Astrocyte (in vitro differentiated cells and primary cell): ENCODE measurements at regions not wholly inside any gene's neighbourhood (a gene's known extent, or its start where the extent isn't known, plus 50 kb on each side); places are given as distances from the start of the nearest gene placed in this dataset.
A peak's percentile ranks its signal among the peaks of the same experiment; 100 is the strongest.

Source experiments
- DNase-seq: peaks from one replicate; pipeline ENCODE4 v3.0.0-alpha.2; 2010; ENCODE audit warnings: low read depth
- FAIRE-seq: peaks from 2 replicates; lab custom pipeline; 2011; peaks lifted over from hg19 to GRCh38; lab: Jason Lieb, UNC
- H2AFZ ChIP-seq: 2 replicates; pipeline ENCODE4 v1.6.0; 2012; ENCODE audit warnings: low read depth, low read length, inconsistent platforms
- H3K27ac ChIP-seq: 2 replicates; pipeline ENCODE4 v1.5.1; 2011; ENCODE audit warnings: low read depth, low read length, inconsistent platforms
- H3K27me3 ChIP-seq: 2 replicates; pipeline ENCODE4 v1.6.0; 2011; ENCODE audit warnings: low read length, inconsistent platforms; ENCODE audit not compliant: insufficient read depth
- H3K36me3 ChIP-seq: 2 replicates; pipeline ENCODE4 v1.5.1; 2011; ENCODE audit warnings: low read length, inconsistent platforms; ENCODE audit not compliant: insufficient read depth
- H3K4me1 ChIP-seq: 2 replicates; pipeline ENCODE4 v1.5.1; 2011; ENCODE audit warnings: low read length, inconsistent platforms; ENCODE audit not compliant: insufficient read depth
- H3K4me2 ChIP-seq: 2 replicates; pipeline ENCODE4 v1.6.0; 2012; ENCODE audit warnings: low read length, inconsistent platforms
- H3K4me3 ChIP-seq: 2 replicates; pipeline ENCODE4 v1.5.1; 2011; ENCODE audit warnings: low read depth, mild to moderate bottlenecking, low read length, inconsistent platforms; ENCODE audit not compliant: insufficient read depth
- H3K79me2 ChIP-seq: 2 replicates; pipeline ENCODE4 v1.6.0; 2012; ENCODE audit warnings: mild to moderate bottlenecking, low read length, inconsistent platforms; ENCODE audit not compliant: insufficient read depth
- H3K9ac ChIP-seq: 2 replicates; pipeline ENCODE4 v1.6.0; 2012; ENCODE audit warnings: mild to moderate bottlenecking, low read length, inconsistent platforms
- H3K9me3 ChIP-seq: 2 replicates; pipeline ENCODE4 v1.5.1; 2012; ENCODE audit warnings: low read depth, mild to moderate bottlenecking, low read length, inconsistent platforms; ENCODE audit not compliant: insufficient read depth
- H4K20me1 ChIP-seq: 2 replicates; pipeline ENCODE4 v1.6.0; 2012; ENCODE audit warnings: low read length, inconsistent platforms; ENCODE audit not compliant: insufficient read depth
- H3K27ac Mint-ChIP-seq: one replicate; pipeline ENCODE4 v1.8.0; 2021; ENCODE audit warnings: mild to moderate bottlenecking, mixed read lengths; ENCODE audit not compliant: unreplicated experiment
- H3K27me3 Mint-ChIP-seq: one replicate; pipeline ENCODE4 v1.8.0; 2021; ENCODE audit warnings: low read depth, mixed read lengths; ENCODE audit not compliant: unreplicated experiment
- H3K36me3 Mint-ChIP-seq: one replicate; pipeline ENCODE4 v1.8.0; 2021; ENCODE audit warnings: low read depth, mixed read lengths; ENCODE audit not compliant: unreplicated experiment
- H3K4me1 Mint-ChIP-seq: one replicate; pipeline ENCODE4 v1.8.0; 2021; ENCODE audit warnings: low read depth, mixed read lengths; ENCODE audit not compliant: unreplicated experiment
- H3K4me3 Mint-ChIP-seq: one replicate; pipeline ENCODE4 v1.8.0; 2021; ENCODE audit warnings: mild to moderate bottlenecking, moderate library complexity, mixed read lengths; ENCODE audit not compliant: unreplicated experiment
- H3K9me3 Mint-ChIP-seq: one replicate; pipeline ENCODE4 v1.8.0; 2021; ENCODE audit warnings: mild to moderate bottlenecking, mixed read lengths; ENCODE audit not compliant: unreplicated experiment
- CTCF ChIP-seq: IDR thresholded peaks from 2 replicates; pipeline ENCODE4 v1.5.1; 2011; ENCODE audit warnings: low read depth, mild to moderate bottlenecking, inconsistent platforms, low read length, moderate library complexity; ENCODE audit not compliant: insufficient read depth
- EZH2 ChIP-seq: IDR thresholded peaks from 2 replicates; pipeline ENCODE4 v1.6.1; 2012; ENCODE audit warnings: mild to moderate bottlenecking, low read length, inconsistent platforms; ENCODE audit not compliant: insufficient read depth

- H3K36me3 ChIP-seq = no peaks in the 10 kb centered on the region
- no peak overlapping the region for H3K4me2 ChIP-seq
- DNase-seq (no peak), FAIRE-seq (no peak)
- no peaks in the 10 kb centered on the region for H4K20me1 ChIP-seq
- Mint-ChIP-seq H3K36me3 (peaks cover 3% of the 10 kb centered on the region), H3K4me1 (peaks cover 32% of the 10 kb centered on the region), H3K27ac (no peak overlapping the region), H3K9me3 (no peaks in the 10 kb centered on the region), H3K4me3 (no peak overlapping the region), H3K27me3 (no peaks in the 10 kb centered on the region)
- no peak for TF ChIP-seq CTCF
- TF ChIP-seq EZH2 = no peak
- no peaks in the 10 kb centered on the region for H3K27me3 ChIP-seq
- no peaks in the 10 kb centered on the region for H3K79me2 ChIP-seq
- H3K27ac ChIP-seq = no peak overlapping the region
- no peak overlapping the region for H2AFZ ChIP-seq
- peaks cover 5% of the 10 kb centered on the region for H3K9me3 ChIP-seq
- peaks cover 15% of the 10 kb centered on the region for H3K4me1 ChIP-seq
- H3K4me3 ChIP-seq = no peak overlapping the region
- H3K9ac ChIP-seq = no peak overlapping the region
These were observed 89.3 kb downstream of the SPP2 start for GRCh38 chr2:234139755-234140154.

GRCh38 chr2:234138836-234139235 is 88.3 kb downstream of the SPP2 start:
- H3K27me3 Mint-ChIP-seq = no peaks in the 10 kb centered on the region
- Histone ChIP-seq H3K4me3 (no peak overlapping the region), H3K9me3 (peaks cover 5% of the 10 kb centered on the region), H3K79me2 (no peaks in the 10 kb centered on the region), H3K27ac (no peak overlapping the region), H3K9ac (no peak overlapping the region), H2AFZ (no peak overlapping the region), H4K20me1 (no peaks in the 10 kb centered on the region), H3K36me3 (no peaks in the 10 kb centered on the region), H3K4me2 (no peak overlapping the region), H3K27me3 (no peaks in the 10 kb centered on the region), H3K4me1 (peaks cover 15% of the 10 kb centered on the region)
- DNase-seq (no peak), FAIRE-seq (no peak)
- no peaks in the 10 kb centered on the region for H3K9me3 Mint-ChIP-seq
- H3K4me1 Mint-ChIP-seq = peaks cover 32% of the 10 kb centered on the region
- H3K4me3 Mint-ChIP-seq = no peak overlapping the region
- TF ChIP-seq EZH2 (no peak), CTCF (no peak)
- H3K27ac Mint-ChIP-seq = no peak overlapping the region
- peaks cover 3% of the 10 kb centered on the region for H3K36me3 Mint-ChIP-seq

DNA sequence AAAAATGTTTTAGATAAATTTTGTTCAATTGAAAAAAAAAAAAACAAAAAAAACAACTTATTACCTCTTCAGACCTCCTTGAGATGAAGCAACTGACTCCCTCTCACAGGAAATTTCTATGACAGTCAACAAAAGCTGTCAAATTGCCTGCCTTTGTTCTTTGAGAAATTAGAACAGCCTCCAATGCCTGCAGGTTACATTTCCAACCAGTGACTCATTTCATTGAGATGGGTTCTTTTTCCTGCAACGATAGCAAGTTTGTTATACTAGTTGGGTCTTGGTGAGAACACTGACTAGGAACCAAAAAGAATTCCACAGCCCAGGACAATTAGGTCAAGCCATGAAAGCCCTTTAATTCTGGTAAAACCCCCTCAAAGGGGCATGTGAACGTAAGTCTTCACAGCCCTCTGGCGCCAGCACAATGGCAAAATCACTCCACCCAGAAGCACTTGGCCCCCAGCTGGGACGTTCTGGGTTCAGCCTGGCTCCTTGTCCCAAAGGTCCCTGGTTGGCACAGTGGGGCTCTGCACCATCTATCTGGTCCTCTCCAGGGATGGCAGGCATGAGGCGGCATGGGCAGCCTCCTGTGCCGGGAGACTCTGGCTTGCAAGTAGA is 87.0 kb downstream of the SPP2 start:
- H3K27me3 ChIP-seq = no peaks in the 10 kb centered on the region
- no peak overlapping the region for H3K9ac ChIP-seq
- no peak overlapping the region for H2AFZ ChIP-seq
- Mint-ChIP-seq H3K4me1 (peaks cover 35% of the 10 kb centered on the region), H3K4me3 (no peak overlapping the region), H3K27me3 (no peaks in the 10 kb centered on the region), H3K9me3 (no peaks in the 10 kb centered on the region), H3K36me3 (peaks cover 3% of the 10 kb centered on the region), H3K27ac (no peak overlapping the region)
- no peaks in the 10 kb centered on the region for H3K36me3 ChIP-seq
- H3K79me2 ChIP-seq = no peaks in the 10 kb centered on the region
- peaks cover 15% of the 10 kb centered on the region for H3K4me1 ChIP-seq
- H3K27ac ChIP-seq = peak overlapping the region; percentile 28
- TF ChIP-seq EZH2 (no peak), CTCF (no peak)
- H3K4me3 ChIP-seq = no peak overlapping the region
- DNase-seq (peak; percentile 88), FAIRE-seq (no peak)
- H4K20me1 ChIP-seq = no peaks in the 10 kb centered on the region
- H3K9me3 ChIP-seq = peaks cover 5% of the 10 kb centered on the region
- H3K4me2 ChIP-seq = peak overlapping the region; percentile 25
